ENCODE measurements at regions not wholly inside any gene's neighbourhood (a gene's known extent, or its start where the extent isn't known, plus 50 kb on each side); places are given as distances from the start of the nearest gene placed in this dataset.

DNA sequence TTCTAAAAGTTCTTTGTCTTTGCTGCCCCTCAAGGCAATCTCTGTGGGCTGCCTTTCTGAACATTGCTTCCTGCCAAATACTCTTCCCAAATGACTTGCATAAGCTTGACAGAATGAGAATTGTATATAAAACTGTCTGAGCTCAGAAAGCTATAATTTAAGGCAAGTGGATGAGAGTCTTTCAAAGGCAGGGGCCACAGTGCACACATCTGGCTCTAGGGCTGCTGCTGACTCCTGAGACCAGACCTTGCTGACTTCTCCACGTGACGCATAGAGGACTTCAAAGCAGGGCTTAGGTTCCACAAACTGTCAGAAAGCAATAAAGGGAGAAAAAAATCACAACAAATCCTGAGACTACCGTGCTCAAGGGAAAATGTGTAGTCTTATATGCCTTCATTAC, 79.4 kb upstream of the DIRAS2 start:
- no peak overlapping the region for H3K4me3 Mint-ChIP-seq (ENCODE audit: low read depth, unreplicated experiment)
- H3K27me3 Mint-ChIP-seq (ENCODE audit: unreplicated experiment), result no peaks in the 10 kb centered on the region
- no TSS peak for BruUV-seq (replicated peaks)
- CTCF ChIA-PET, result no interaction called here
- no peaks in the 10 kb centered on the region for H3K36me3 Mint-ChIP-seq (ENCODE audit: insufficient read depth, unreplicated experiment)
- DNase-seq, result no peak
- no peaks in the 10 kb centered on the region for H3K9me3 Mint-ChIP-seq (ENCODE audit: low read depth, unreplicated experiment)
- intact Hi-C loops (cut with micrococcal nuclease; ENCODE audit: unreplicated experiment), result no loop called here
- H3K4me1 Mint-ChIP-seq (ENCODE audit: low read depth, unreplicated experiment), result no peaks in the 10 kb centered on the region
- TF ChIP-seq CTCF (IDR thresholded peaks at IDR 0.05; ENCODE audit: unreplicated experiment), result no peak
- no peak overlapping the region for H3K27ac Mint-ChIP-seq (ENCODE audit: unreplicated experiment)

DNA sequence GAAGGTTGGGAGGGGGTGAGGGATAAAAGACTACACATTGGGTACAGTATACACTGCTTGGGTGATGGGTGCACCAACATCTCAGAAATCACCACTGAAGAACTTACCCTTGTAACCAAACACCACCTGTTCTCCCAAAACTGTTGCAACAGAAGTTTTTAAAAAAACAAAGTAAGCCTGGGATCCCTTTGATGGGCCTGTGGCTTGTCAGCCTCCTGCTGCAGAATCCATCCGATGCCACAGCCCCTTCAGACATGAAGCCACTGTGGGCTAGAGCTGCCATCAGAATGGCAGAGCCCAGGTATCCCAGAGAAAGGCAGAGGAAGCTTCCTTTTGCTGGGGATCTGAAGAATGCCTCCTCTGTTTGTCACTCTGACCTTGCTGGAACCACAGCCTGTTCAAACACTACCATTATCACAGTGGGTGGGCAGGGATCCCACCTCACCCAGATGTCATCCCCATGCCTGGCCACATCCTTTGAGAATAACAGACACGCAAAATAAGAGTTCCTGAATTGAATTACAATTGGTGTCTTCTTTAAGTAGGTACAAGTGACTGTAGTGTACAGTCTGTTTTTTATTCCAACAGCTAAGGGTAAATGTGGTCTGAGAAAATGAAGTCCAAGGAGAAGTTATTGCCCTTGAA, 78.1 kb upstream of the DIRAS2 start:
- intact Hi-C loops (cut with micrococcal nuclease; ENCODE audit: unreplicated experiment), result no loop called here
- no peaks in the 10 kb centered on the region for H3K36me3 Mint-ChIP-seq (ENCODE audit: insufficient read depth, unreplicated experiment)
- CTCF ChIA-PET, result no interaction called here

GRCh38 chr9:90706230-90706629, 63.6 kb upstream of the DIRAS2 start:
- H3K4me1 Mint-ChIP-seq (ENCODE audit: low read depth, unreplicated experiment), result no peaks in the 10 kb centered on the region
- no peak for TF ChIP-seq CTCF (IDR thresholded peaks at IDR 0.05; ENCODE audit: unreplicated experiment)
- intact Hi-C loops (cut with micrococcal nuclease; ENCODE audit: unreplicated experiment), result no loop called here
- no peak overlapping the region for H3K27ac Mint-ChIP-seq (ENCODE audit: unreplicated experiment)
- H3K27me3 Mint-ChIP-seq (ENCODE audit: unreplicated experiment), result peaks cover 19% of the 10 kb centered on the region
- H3K9me3 Mint-ChIP-seq (ENCODE audit: low read depth, unreplicated experiment), result no peaks in the 10 kb centered on the region
- CTCF ChIA-PET, result no interaction called here
- DNase-seq, result no peak
- no peak overlapping the region for H3K4me3 Mint-ChIP-seq (ENCODE audit: low read depth, unreplicated experiment)
- BruUV-seq (replicated peaks), result no TSS peak
- H3K36me3 Mint-ChIP-seq (ENCODE audit: insufficient read depth, unreplicated experiment), result peaks cover 4% of the 10 kb centered on the region

More for the DNA sequence above, 78.1 kb upstream of the DIRAS2 start:
- Mint-ChIP-seq H3K4me1 (ENCODE audit: low read depth, unreplicated experiment) (no peaks in the 10 kb centered on the region), H3K27me3 (ENCODE audit: unreplicated experiment) (no peaks in the 10 kb centered on the region), H3K9me3 (ENCODE audit: low read depth, unreplicated experiment) (no peaks in the 10 kb centered on the region), H3K27ac (ENCODE audit: unreplicated experiment) (no peak overlapping the region), H3K4me3 (ENCODE audit: low read depth, unreplicated experiment) (no peak overlapping the region)
- DNase-seq, result no peak
- BruUV-seq (replicated peaks), result no TSS peak
- TF ChIP-seq CTCF (IDR thresholded peaks at IDR 0.05; ENCODE audit: unreplicated experiment), result no peak

- no TSS peak for BruUV-seq (replicated peaks)
- H3K9me3 Mint-ChIP-seq (ENCODE audit: low read depth, unreplicated experiment), result no peaks in the 10 kb centered on the region
- no peak for TF ChIP-seq CTCF (IDR thresholded peaks at IDR 0.05; ENCODE audit: unreplicated experiment)
- no peak overlapping the region for H3K27ac Mint-ChIP-seq (ENCODE audit: unreplicated experiment)
- no peak for DNase-seq
- no peaks in the 10 kb centered on the region for H3K4me1 Mint-ChIP-seq (ENCODE audit: low read depth, unreplicated experiment)
- CTCF ChIA-PET, result no interaction called here
- no peak overlapping the region for H3K4me3 Mint-ChIP-seq (ENCODE audit: low read depth, unreplicated experiment)
- intact Hi-C loops (cut with micrococcal nuclease; ENCODE audit: unreplicated experiment), result no loop called here
- peaks cover 42% of the 10 kb centered on the region for H3K27me3 Mint-ChIP-seq (ENCODE audit: unreplicated experiment)
- peaks cover 4% of the 10 kb centered on the region for H3K36me3 Mint-ChIP-seq (ENCODE audit: insufficient read depth, unreplicated experiment)
Measured at GRCh38 chr9:90702441-90702955, 59.9 kb upstream of the DIRAS2 start.
